ENCODE measurements at regions not wholly inside any gene's neighbourhood (a gene's known extent, or its start where the extent isn't known, plus 50 kb on each side); places are given as distances from the start of the nearest gene placed in this dataset.

- TF ChIP-seq, protein P1, sequence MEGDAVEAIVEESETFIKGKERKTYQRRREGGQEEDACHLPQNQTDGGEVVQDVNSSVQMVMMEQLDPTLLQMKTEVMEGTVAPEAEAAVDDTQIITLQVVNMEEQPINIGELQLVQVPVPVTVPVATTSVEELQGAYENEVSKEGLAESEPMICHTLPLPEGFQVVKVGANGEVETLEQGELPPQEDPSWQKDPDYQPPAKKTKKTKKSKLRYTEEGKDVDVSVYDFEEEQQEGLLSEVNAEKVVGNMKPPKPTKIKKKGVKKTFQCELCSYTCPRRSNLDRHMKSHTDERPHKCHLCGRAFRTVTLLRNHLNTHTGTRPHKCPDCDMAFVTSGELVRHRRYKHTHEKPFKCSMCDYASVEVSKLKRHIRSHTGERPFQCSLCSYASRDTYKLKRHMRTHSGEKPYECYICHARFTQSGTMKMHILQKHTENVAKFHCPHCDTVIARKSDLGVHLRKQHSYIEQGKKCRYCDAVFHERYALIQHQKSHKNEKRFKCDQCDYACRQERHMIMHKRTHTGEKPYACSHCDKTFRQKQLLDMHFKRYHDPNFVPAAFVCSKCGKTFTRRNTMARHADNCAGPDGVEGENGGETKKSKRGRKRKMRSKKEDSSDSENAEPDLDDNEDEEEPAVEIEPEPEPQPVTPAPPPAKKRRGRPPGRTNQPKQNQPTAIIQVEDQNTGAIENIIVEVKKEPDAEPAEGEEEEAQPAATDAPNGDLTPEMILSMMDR (conservative IDR thresholded peaks at IDR 0.05): no peak
- WGBS (ENCODE audit: extremely low coverage, insufficient read length, low lambda C conversion rate): no CpG with 5 or more reads among the region's 4 CpGs
- no peak overlapping the region for H3K27ac Mint-ChIP-seq
Observed at GRCh38 chr3:144773350-144773749, 801.7 kb downstream of the DIPK2A start.

More at GRCh38 chr3:144773350-144773749, 801.7 kb downstream of the DIPK2A start:
- DNase-seq: no peak
- no peaks in the 10 kb centered on the region for H3K4me1 ChIP-seq (ENCODE audit: insufficient read depth, low read length)
- H3K18ac ChIP-seq (ENCODE audit: insufficient read length, low read depth, low read length): no peak overlapping the region
- Mint-ChIP-seq H3K27me3 (ENCODE audit: low read depth) (no peaks in the 10 kb centered on the region), H3K4me3 (no peak overlapping the region), H3K36me3 (ENCODE audit: insufficient read depth in 1 of 3, low read depth in 3 of 3) (no peaks in the 10 kb centered on the region), H3K9me3 (no peaks in the 10 kb centered on the region), H3K4me1 (no peaks in the 10 kb centered on the region)
- H2BK120ac ChIP-seq (ENCODE audit: low read depth, low read length, poor library complexity, severe bottlenecking): no peak overlapping the region
- H3K9me3 ChIP-seq (ENCODE audit: control insufficient read depth, low read depth, low read length): no peaks in the 10 kb centered on the region
- H2BK5ac ChIP-seq (ENCODE audit: insufficient read length, low read length): no peak overlapping the region
- no peak overlapping the region for H3T11ph ChIP-seq (ENCODE audit: low read length)
- H2BK20ac ChIP-seq (ENCODE audit: low read depth, low read length, poor library complexity, severe bottlenecking): no peak overlapping the region
- no peak overlapping the region for H3K9ac ChIP-seq (ENCODE audit: extremely low read depth, insufficient read length, low read length)
- no peak overlapping the region for H4K91ac ChIP-seq (ENCODE audit: insufficient read length, low read depth, low read length)
- no peak overlapping the region for H2AFZ ChIP-seq (ENCODE audit: low read length)
- H4K20me1 ChIP-seq (ENCODE audit: control insufficient read depth, insufficient read depth, insufficient read length): no peaks in the 10 kb centered on the region
- no peaks in the 10 kb centered on the region for H3K23me2 ChIP-seq (ENCODE audit: insufficient read length, low read depth, low read length, poor library complexity, severe bottlenecking)
- no peak overlapping the region for H2BK15ac ChIP-seq (ENCODE audit: low read depth, low read length)
- H3K79me1 ChIP-seq (ENCODE audit: insufficient read depth, low read depth, low read length, poor library complexity, severe bottlenecking): no peaks in the 10 kb centered on the region
- H4K5ac ChIP-seq (ENCODE audit: insufficient read length, low read depth, low read length): no peak overlapping the region
- no peak overlapping the region for H3K56ac ChIP-seq (ENCODE audit: insufficient read length, low read depth, low read length)
- H3K23ac ChIP-seq (ENCODE audit: insufficient read length, low read depth, low read length): no peak overlapping the region
- H2BK12ac ChIP-seq (ENCODE audit: insufficient read length, low read depth, low read length): no peak overlapping the region
- no peak overlapping the region for H3K4me2 ChIP-seq (ENCODE audit: insufficient read depth, insufficient read length, low read length)
- H2AK5ac ChIP-seq (ENCODE audit: insufficient read length, low read length): no peak overlapping the region
- H3K4ac ChIP-seq (ENCODE audit: low read depth, low read length): no peak overlapping the region
- H3K27ac ChIP-seq (ENCODE audit: insufficient read length, low read depth, low read length): no peak overlapping the region
- H3K14ac ChIP-seq (ENCODE audit: insufficient read depth, low read length): no peak overlapping the region
- no peak overlapping the region for H4K8ac ChIP-seq (replicated peaks; ENCODE audit: insufficient read length, low read depth, low read length)
- H3K27me3 ChIP-seq (ENCODE audit: insufficient read depth, low read length): no peaks in the 10 kb centered on the region
- no peaks in the 10 kb centered on the region for H3K79me2 ChIP-seq (ENCODE audit: insufficient read depth, low read length)

Measured in H9 (cell line).